Cerebellar cortex (tissue), 1 donor: ENCODE measurements at regions not wholly inside any gene's neighbourhood (a gene's known extent, or its start where the extent isn't known, plus 50 kb on each side); places are given as distances from the start of the nearest gene placed in this dataset.

Experiments
- DNase-seq: peaks from one replicate; pipeline ENCODE4 v3.0.0-alpha.2; 2015; ENCODE audit warnings: low spot score

DNA sequence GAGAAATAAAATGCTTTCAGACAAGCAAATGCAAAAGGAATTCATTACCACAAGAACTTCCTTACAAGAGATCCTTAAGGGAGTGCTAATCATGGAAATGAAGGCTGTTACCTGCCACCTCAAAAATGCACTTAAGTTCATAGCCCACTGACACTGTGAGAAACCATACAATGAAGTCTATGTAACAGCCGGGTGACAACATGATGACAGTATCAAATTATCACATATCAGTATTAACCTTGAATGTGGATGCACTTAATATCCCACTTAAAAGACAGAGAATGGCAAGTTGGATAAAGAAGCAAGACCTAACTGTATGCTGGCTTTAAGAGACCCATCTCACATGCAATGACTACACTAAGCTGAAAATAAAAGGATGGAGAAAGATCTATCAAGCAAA is 403.4 kb upstream of the MC4R start:
- no peak for DNase-seq

DNA sequence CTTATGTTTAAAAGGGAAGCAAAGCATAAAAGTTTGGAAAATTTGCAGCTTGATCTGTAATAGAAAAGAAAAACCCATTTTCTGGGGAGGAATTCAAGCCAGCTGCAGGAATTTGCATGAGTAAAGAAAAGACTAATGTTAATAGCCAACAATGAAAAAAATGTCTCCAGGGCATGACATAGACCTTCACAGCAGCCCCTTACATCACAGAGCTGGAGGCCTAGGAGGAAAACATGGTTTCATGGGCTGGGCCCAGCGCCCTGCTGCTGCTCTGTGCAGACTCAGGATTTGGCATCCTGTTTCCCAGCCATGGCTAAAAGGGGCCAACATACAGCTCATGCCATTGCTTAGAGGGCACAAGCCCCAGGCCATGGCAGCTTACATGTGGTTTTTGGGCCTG is 411.6 kb upstream of the MC4R start:
- DNase-seq, result no peak

DNA sequence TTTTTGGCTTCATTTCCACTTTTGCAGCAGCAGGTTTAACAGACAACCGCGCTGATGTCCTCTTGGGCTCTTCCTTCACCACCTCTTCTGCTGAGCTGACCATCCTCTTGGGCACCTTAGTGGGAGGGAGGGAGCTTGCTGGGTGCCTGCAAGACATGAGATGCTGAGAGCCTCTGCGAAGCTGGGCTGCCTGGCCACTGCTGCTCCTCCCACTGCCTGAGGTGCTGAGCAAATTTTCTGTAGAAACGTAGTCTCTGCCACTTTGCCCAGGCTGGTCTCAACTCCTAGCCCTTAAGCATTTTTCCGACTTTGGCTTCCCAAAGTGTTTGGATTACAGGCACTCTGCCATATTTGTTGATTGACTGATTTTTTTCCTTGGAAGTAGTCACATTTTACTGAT is 422.2 kb upstream of the MC4R start:
- DNase-seq, result no peak

DNA sequence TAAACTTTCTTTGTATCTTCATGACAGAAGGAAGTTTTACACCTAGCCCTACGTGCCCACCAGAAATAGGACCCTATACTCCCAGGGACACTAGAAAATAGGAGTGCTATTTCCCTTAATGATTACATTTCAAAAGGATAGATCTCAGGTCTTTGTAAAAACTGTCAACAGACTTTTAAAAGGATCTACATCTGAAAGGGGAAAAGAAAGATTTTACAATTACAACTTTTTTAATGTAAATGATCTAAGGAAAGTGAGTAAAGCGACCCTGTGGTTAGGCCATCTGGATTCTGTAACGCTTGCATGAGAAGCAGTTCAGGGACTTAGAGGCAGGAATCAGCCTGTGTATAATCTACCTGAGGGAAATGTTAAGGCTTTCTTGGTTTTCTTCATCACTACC is 431.8 kb upstream of the MC4R start:
- DNase-seq, result no peak

DNA sequence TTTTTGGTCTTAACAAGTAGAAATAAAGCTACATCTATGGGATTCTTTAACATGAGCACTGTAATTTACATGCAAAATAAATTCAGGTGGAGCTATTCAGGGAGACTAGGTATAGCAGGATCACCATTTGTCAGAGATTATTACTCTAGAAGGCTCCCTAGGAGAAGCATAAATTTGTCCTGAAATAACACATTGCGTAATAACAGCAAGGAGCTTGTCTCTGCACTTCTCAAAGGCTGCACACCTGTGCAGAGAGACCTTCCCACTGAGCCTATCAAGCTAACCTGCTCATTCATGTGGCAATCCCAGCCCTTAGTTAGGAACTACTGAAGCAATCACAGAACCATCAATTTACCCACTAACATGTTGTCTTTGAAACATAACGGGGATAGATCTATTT is 437.4 kb upstream of the MC4R start:
- peak; percentile 48 for DNase-seq

DNA sequence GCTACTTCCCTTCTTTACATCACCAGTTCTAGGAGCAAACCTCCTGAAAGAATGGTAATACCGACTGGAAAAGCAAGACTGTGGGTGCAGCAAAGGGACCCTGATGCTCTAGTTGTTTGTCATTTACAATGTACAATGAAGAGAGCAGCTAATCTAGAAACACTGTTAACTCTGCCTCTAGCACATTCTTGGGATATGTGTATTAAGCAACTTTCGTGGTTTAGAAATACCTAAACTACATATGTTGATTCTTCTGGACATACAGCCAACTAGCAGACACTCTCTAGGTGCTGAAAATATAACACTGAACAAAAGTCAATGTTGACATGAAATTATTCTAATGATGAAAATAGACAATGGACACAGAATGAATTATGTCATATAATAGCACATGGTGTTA is 440.3 kb upstream of the MC4R start:
- no peak for DNase-seq

DNA sequence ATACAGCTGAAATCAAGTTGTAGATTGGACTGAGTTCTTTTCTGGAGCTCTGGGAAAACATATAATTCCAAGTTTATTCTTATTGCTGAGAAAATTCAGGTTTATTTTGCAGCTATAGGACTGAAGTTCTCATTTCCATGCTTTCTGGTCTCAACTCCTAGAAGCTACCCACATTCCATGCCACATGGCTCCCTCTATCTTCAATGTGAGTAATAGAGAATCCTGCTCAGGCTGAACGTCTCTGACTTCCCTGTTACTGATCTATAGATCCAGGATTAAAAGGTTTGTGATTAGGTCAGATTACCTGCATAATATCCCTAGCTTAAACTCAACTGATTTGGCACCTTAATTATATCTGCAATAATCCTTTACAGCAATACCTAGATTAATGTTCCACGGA is 453.8 kb upstream of the MC4R start:
- DNase-seq, result no peak

DNA sequence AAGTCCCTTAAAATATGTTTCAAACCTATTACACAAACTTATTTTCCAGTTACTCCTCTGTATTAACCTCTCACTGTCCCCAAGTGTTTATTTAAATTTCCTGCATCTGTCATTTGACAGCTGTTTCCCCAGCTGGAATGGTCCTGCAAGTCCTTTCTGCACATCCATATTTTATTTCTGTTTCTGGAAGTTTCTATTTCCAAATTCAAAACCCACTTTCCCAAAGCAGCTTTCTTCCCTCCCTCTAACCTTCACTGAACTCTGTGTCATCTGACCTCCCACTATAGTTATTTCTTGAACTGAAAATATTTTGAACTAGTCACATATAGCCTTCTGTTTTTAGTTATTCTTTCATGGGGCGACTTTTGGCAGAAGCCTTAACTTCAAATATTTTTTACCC is 459.4 kb upstream of the MC4R start:
- no peak for DNase-seq

DNA sequence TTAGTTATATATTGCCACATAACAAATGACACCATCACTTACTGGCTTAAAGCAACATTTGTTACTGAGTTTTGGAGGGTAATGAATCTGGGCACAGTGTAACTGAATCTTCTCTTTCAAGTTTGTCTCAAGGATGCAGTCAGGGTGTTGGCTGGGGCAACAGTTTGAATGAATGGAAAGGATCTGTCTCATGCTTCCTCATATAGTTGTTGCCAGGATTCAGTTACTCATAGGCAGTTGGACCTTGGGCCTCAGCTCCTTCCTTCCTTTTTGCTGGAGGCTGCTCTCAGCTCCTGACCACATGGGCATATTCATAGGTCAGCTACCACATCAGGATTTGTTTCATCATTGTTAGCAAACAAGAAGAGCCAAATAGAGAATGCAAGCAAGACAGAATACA is 466.1 kb upstream of the MC4R start:
- no peak for DNase-seq

DNA sequence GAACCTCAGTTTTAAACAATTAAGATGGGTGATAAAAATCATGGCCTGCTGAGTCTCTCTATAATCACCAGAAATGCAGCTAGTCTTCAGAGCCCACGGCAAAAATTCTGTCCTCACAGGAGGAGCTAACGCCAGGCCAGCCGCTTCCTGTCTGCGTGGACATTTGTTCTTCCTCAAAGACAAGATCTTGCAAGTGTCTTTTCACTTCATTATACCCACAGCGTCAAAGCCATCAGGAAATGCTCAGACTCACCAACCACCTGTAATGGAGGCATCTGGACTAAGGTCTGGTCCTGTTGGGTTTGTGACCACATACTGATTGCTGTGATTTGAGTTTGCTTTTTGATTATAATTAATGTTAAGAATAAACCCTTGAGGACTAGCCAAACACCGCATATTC is 473.8 kb upstream of the MC4R start:
- no peak for DNase-seq

DNA sequence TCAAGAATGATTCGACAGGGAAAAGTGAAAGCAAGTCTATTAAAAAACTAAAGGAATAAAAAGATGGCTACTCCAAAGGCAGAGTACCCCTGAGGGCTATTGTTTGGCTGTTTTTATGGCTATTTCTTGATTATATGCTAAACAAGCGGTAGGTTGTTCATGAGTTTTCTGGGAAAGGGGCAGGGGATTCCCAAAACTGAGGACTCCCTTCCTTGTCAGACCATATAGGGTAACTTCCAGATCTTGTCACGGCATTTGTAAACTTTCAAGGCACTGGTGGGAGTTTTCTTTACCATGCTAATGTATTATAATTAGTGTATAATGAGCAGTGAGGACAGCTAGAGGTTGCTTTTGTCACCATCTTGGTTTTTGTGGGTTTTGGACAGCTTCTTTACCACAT is 474.9 kb upstream of the MC4R start:
- no peak for DNase-seq

DNA sequence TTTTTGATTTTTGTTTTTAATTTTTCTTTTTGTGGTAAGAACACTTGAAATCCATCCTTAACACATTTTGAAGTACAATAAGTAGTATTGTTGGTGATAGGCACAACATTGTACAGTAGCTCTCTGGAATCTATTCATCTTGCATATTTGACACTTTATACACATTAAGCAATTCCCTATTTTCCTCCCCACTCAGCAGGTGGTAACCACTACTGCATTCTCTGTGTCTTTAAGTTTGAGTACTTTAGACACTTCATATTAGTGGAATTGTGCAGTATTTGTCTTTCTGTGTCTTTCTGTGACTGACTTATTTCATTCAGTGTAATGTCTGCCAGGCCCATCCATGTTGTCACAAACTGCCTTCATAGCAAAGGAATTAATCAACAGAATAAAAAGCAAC is 471.7 kb upstream of the CDH20 start:
- DNase-seq, result no peak

DNA sequence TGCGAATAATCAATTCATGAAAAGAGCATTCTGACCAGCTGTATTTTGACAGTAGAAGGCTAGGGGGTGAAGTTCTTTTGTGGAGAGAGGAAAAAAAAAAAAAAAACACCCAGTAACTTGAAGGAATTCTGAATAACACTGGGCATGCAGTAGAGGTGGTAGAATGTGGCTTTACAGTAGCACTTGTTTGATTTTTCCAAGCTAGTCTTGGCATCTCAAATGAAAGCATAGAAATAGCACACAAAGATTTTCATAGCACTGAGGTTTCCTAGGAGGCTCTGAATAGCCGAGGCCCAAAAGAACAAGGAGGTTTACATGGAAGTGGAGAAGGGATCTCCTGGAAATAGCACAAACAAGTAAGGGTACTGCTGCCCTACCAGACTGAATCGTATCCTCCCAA is 470.2 kb upstream of the CDH20 start:
- no peak for DNase-seq

DNA sequence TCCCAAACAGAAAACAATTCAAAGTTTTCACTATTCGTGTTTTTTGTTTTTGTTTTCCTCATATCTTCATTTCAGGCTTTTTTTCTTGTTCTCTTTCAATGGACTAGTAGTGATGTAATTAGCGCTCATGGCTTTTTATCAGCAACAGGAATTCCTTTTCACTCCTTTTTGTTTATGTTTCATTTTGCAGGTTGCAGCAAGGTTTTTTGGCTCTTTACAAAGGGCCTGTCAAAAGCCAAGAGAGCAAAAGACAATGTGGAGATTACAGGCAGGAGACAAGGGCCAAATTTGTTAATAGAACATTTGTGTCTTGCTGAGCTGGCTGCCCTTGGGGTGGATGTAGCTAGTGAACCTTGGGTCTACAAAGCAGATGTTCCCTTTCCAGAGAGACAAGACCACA is 467.4 kb upstream of the CDH20 start:
- DNase-seq, result no peak

DNA sequence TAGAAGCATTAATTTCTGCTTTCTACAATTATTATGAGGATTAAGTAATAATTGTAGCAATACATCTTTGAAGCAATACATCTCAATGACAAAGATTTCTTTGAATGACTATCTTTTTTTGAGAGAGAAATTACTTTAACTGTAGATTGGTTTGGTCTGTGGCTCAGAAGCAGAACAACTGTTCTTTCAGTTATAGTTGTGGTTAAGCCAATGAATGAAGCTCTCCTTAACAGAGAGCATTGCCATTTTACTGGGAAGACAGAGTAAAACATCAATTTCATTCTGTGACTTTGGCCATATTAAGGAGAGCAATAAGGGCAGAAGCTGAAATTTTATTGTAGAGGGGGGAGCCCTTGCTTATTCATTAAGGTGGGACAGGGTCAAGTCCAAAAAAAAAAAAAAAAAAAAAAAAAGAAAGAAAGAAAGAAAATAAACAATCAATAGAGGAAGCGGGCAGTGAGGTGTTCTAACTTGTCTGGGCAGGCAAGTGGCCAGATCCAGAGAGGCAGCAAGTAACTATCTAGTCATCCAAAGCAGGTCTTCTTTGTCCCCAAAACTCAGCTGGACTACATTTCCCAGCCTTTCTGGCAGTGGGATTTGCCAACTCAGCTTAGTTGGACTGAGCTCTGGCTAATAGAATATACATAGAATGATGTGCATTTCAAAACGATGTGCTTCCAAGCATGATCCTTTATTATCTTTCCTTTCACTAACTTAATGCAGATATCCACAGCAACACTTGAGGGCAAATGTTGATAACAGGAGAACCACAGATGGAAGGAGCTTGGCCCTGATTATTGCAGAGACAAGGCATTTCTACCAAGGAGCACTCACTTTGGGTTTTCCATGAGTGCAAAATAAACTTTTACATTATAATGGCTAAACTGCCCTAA is 462.7 kb upstream of the CDH20 start:
- DNase-seq, result no peak

DNA sequence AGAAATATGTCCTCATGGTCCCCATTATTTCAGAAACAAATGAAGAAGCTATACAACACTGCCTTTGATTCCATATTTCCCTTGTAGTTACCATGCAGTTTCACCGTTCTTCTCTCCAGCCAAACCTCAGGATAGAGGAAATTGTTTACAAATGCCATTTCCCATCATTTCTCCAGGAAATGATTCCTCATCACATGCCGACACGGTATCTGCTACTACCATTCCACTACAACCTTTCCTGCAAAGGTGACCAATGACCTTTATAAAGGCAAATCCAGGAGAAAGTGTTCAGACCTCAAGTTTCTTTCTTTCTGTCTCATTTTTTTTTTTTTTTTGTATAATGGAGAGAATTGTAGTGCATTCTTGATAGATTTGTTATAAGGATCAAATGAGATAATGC is 460.8 kb upstream of the CDH20 start:
- DNase-seq, result no peak

DNA sequence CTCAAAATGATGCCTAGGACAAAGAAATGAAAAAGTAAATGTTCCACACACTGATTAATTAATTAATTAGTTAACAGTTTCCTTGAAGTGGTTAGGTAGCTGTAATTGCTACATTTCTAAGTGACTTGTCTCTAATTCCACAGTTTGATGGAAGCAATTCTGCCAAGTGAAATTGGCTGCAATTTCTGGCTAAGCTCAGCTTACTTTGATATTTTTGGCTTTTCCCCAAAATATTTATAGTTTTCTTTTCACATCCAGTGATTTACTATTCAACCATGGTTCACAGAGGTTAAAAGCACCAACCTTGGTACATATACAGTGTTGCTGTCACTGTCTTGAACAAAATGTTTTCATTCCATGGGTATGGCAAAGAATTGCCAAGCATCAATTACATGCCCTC is 459.5 kb upstream of the CDH20 start:
- DNase-seq, result no peak

DNA sequence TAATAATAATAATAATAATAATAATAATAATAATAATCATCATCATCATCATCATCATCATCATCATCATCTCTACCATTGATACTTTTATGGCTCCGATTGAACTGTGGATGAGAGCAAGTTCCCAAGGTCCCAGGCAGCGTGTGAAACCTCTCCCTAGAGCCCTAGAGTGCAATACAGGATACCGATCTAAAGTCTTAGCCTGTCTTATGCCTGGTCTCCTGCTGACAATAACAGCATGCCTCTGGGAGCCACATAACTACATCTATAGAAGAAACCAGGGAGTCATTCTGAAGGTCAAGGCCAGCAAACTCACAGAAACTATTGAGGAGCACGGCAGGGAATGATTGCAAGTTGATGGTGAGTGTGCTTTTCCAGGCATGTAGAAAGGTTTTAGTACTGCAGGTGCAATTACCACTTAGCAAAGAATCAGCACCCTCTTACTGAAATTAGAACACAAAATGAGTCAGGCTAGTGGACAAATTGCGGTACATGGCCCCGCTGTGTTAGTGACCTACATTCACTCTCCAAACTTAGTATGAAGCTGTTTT is 457.2 kb upstream of the CDH20 start:
- DNase-seq, result no peak

DNA sequence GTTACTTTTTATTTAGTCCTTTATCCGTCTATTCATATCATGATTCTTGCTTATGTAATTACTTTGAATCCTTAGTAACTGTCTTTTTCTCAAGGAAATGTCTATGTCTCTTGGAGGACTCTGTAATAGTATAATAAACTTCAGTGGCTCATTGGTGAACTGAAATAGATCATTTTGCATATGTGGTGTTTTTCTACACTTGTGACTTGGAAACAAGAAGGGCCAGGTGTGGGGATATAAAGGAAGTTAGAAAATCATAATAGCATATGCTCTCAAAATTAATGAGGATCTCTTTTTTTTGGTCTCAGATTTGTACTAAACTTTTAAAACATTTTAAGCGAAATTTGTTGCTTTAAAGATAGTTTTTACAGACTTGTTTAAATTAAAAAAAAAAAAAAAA is 453.0 kb upstream of the CDH20 start:
- DNase-seq, result no peak

DNA sequence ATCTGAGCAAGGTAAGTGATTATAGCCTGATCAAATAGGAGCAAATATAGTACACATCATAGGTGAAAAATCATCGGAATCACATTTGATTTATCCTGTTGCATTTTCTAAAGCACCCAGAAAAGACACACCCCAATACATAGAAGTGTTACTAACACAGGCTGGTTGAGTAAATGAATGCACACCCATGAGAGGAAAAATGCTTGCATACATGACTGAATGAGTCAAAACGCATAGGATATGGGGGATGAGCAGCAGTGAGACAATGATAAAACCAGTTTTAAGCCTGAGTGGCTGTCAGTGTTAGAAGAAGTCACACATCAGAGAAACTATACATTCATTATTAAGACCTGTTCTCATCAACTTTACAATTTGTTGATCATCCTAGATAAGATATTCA is 449.6 kb upstream of the CDH20 start:
- DNase-seq, result no peak

DNA sequence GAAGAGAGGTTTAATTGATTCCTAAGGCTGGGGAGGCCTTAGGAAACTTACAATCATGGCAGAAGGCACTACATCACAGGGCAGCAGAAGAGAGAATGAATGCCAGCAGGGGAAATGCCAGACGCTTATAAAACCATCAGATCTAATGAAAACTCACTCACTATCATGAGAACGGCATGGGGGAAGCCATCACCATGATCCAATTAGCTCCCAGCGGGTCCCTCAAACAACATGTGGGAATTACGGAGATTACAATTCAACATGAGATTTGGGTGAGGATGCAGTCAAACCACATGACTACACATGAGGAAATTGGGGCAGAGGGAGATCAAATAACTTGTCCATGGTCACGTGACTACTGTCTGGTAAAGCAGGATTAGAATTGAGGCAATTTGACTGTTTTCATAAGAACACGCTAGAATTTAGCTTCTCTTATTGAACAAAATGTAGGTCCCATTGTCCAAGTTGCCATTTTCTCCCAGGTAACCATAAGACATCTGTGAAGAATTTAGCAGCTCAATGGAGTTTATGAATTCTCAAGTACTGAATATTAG is 445.1 kb upstream of the CDH20 start:
- DNase-seq, result no peak

DNA sequence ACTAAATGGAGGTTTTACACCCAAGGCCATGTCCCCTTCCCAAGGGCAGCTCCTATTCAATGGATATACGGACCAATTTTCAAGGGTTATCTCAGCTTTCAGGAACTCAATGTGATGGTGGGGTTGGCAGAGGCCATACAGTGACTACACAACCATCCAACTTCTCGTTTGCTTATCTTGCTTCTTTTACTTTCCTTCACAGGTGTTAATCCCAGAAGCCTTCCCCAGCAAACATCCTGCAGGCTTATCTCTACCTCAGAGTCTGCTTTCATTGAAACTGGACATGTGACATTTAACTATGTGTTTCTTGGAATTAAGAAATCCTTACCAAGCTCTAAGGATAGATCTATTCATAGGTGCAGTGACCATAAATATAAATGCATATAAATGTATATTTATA is 443.8 kb upstream of the CDH20 start:
- no peak for DNase-seq

DNA sequence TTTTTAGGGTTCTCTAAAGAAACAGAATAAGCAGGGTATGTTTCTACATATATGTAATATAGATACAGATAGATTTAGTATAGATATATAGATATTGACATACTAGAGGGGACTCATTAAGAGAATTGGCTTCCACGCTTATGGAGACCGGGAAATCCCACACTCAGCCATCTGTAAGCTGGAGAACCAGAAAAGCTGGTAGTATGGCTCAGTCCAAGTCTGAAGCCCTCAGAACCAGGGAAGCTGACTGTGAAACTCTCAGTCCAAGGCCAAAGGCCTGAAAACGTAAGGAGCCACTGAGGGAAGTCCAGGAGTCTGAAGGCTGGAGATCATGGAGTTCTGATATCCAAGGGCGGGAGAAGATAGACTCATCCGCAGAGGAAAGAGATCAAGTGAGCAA is 441.3 kb upstream of the CDH20 start:
- no peak for DNase-seq

DNA sequence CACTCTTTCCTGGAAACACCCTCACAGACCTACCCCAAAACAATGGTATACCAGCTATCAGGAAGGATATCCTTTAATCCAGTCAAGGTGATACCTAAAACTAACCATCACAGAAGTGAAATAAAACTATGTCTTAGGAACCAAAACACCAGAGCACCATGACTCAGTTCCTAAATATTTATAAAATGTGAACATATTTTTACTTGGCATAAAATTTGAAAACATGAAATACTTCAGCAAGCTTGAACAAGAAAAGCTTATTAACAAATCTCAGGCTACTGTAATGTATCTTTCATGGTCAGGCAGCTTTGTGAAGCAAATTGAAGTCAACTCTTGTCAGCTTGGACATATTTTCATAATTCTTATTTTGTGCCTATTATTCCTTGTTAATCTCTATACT is 440.8 kb upstream of the CDH20 start:
- no peak for DNase-seq
